ENCODE measurements at regions not wholly inside any gene's neighbourhood (a gene's known extent, or its start where the extent isn't known, plus 50 kb on each side); places are given as distances from the start of the nearest gene placed in this dataset.

DNA sequence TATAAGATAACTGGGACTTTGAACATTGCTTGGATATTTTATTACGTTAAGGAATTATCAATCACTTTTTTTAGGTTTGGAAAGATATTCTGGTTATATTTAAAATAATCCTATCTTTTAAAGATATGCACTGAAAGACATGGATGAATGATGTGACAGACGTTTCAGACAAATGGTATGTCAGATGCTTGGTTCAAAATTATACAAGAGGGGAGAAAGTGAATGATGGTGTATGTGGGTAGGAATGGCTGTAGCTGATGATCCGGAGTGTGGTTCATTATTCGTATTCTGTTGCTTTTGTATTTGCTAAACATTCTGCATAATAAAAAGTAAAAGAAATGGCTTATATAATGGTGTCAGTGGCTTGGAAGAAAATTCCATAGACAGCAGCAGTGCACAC is 51.0 kb upstream of the SNRPB2 start:
- TF ChIP-seq, protein P1, sequence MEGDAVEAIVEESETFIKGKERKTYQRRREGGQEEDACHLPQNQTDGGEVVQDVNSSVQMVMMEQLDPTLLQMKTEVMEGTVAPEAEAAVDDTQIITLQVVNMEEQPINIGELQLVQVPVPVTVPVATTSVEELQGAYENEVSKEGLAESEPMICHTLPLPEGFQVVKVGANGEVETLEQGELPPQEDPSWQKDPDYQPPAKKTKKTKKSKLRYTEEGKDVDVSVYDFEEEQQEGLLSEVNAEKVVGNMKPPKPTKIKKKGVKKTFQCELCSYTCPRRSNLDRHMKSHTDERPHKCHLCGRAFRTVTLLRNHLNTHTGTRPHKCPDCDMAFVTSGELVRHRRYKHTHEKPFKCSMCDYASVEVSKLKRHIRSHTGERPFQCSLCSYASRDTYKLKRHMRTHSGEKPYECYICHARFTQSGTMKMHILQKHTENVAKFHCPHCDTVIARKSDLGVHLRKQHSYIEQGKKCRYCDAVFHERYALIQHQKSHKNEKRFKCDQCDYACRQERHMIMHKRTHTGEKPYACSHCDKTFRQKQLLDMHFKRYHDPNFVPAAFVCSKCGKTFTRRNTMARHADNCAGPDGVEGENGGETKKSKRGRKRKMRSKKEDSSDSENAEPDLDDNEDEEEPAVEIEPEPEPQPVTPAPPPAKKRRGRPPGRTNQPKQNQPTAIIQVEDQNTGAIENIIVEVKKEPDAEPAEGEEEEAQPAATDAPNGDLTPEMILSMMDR (IDR thresholded peaks at IDR 0.05; ENCODE audit: insufficient read depth, low read depth, low read length): no peak
- Histone ChIP-seq H3K36me3 (ENCODE audit: control insufficient read depth, insufficient read depth, low read length) (no peaks in the 10 kb centered on the region), H3K4me3 (ENCODE audit: low read depth, low read length) (no peak overlapping the region), H3K27me3 (ENCODE audit: control insufficient read depth, insufficient read depth, low read length) (no peaks in the 10 kb centered on the region)
- DNase-seq (ENCODE audit: low read depth): no peak
- POLR2A ChIA-PET: no interaction called here
- CTCF ChIA-PET: no interaction called here

DNA sequence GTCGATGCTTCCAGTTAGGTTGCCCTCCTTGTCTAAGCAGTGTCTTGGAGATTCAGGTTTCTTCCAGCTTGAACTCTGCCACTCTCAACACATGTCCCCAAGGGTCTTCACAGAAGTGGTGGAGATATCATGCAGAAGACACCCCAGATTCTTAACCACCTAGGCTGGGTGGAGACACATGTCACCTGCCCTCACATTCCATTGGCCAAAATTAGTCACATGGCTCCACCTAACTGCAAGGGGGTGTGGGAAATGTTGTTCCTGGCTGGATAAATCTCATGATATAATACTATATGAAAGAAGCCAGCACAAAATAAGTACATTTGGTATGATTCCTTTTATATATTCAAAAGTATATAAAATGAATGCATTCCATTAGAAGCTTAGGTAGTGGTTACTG is 52.9 kb upstream of the SNRPB2 start:
- H3K27me3 ChIP-seq (ENCODE audit: control insufficient read depth, insufficient read depth, low read length): no peaks in the 10 kb centered on the region
- H3K36me3 ChIP-seq (ENCODE audit: control insufficient read depth, insufficient read depth, low read length): no peaks in the 10 kb centered on the region
- TF ChIP-seq, protein P1 (IDR thresholded peaks at IDR 0.05; ENCODE audit: insufficient read depth, low read depth, low read length): no peak
- ChIA-PET CTCF (no interaction called here), POLR2A (no interaction called here)
- no peak for DNase-seq (ENCODE audit: low read depth)
- no peak overlapping the region for H3K4me3 ChIP-seq (ENCODE audit: low read depth, low read length)

- no peak overlapping the region for H3K4me3 ChIP-seq (ENCODE audit: low read depth, low read length)
- TF ChIP-seq, protein P1 (IDR thresholded peaks at IDR 0.05; ENCODE audit: insufficient read depth, low read depth, low read length): no peak
- no peaks in the 10 kb centered on the region for H3K36me3 ChIP-seq (ENCODE audit: control insufficient read depth, insufficient read depth, low read length)
- DNase-seq (ENCODE audit: low read depth): no peak
- H3K27me3 ChIP-seq (ENCODE audit: control insufficient read depth, insufficient read depth, low read length): no peaks in the 10 kb centered on the region
- ChIA-PET CTCF (no interaction called here), POLR2A (no interaction called here)
These were observed 54.7 kb upstream of the SNRPB2 start for GRCh38 chr20:16675001-16675564.

- TF ChIP-seq, protein P1 (IDR thresholded peaks at IDR 0.05; ENCODE audit: insufficient read depth, low read depth, low read length): no peak
- CTCF ChIA-PET: no interaction called here
- POLR2A ChIA-PET: no interaction called here
- Histone ChIP-seq H3K4me3 (ENCODE audit: low read depth, low read length) (no peak overlapping the region), H3K27me3 (ENCODE audit: control insufficient read depth, insufficient read depth, low read length) (no peaks in the 10 kb centered on the region), H3K36me3 (ENCODE audit: control insufficient read depth, insufficient read depth, low read length) (no peaks in the 10 kb centered on the region)
- DNase-seq (ENCODE audit: low read depth): no peak
These were observed 55.6 kb upstream of the SNRPB2 start for GRCh38 chr20:16674243-16674642.

DNA sequence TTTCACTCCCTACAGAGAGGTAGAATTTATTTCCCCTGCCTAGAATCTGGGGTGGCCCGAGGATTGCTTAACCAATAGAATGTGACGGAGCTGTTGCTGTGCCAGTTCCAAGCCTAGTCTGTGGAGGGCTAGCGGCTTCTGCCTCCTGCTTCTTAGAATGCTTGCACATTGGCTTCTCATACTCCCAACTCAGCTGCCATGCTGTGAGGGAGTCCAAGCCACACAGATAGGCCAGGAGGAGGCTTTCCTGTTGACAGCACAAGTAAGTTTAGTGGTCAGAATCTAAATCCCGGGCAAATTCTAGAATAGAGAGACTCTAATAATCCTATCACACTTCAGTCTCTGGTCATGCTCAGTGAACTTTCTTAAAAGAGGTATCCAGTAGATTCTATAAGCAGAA is 57.5 kb upstream of the SNRPB2 start:
- POLR2A ChIA-PET: no interaction called here
- no peak overlapping the region for H3K4me3 ChIP-seq (ENCODE audit: low read depth, low read length)
- TF ChIP-seq, protein P1 (IDR thresholded peaks at IDR 0.05; ENCODE audit: insufficient read depth, low read depth, low read length): no peak
- DNase-seq (ENCODE audit: low read depth): no peak
- no peaks in the 10 kb centered on the region for H3K27me3 ChIP-seq (ENCODE audit: control insufficient read depth, insufficient read depth, low read length)
- CTCF ChIA-PET: no interaction called here
- H3K36me3 ChIP-seq (ENCODE audit: control insufficient read depth, insufficient read depth, low read length): no peaks in the 10 kb centered on the region

Measured in BJ (cell line).